ENCODE measurements at regions not wholly inside any gene's neighbourhood (a gene's known extent, or its start where the extent isn't known, plus 50 kb on each side); places are given as distances from the start of the nearest gene placed in this dataset.
A peak's percentile ranks its signal among the peaks of the same experiment; 100 is the strongest.

DNA sequence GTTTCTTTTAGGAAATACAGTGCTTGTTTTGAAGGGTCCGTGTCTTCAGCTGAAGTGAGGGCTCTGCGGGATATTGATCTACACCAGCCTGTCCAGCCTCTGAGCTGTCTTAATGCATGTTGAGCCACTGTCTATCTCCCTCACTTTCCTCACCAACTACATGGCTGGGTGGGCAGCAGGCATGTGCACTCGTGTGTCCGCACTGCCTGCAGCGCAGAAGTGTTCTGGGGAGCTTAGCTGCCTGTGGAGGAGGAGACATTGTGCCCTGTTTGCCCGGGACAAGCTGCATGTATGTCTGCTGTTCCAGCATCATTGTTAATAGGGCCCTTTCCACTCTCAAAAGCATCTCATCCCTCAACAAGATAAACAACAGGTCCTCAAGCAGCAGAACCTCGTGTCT is 133.1 kb upstream of the EEPD1 start:
- Mint-ChIP-seq H3K4me3 (ENCODE audit: unreplicated experiment) (no peak overlapping the region), H3K27ac (ENCODE audit: unreplicated experiment) (no peak overlapping the region), H3K36me3 (ENCODE audit: insufficient read depth, unreplicated experiment) (no peaks in the 10 kb centered on the region), H3K27me3 (ENCODE audit: insufficient read depth, unreplicated experiment) (peaks cover 9% of the 10 kb centered on the region), H3K4me1 (ENCODE audit: low read depth, unreplicated experiment) (no peaks in the 10 kb centered on the region), H3K9me3 (ENCODE audit: unreplicated experiment) (no peaks in the 10 kb centered on the region)
- TF ChIP-seq, protein P1, sequence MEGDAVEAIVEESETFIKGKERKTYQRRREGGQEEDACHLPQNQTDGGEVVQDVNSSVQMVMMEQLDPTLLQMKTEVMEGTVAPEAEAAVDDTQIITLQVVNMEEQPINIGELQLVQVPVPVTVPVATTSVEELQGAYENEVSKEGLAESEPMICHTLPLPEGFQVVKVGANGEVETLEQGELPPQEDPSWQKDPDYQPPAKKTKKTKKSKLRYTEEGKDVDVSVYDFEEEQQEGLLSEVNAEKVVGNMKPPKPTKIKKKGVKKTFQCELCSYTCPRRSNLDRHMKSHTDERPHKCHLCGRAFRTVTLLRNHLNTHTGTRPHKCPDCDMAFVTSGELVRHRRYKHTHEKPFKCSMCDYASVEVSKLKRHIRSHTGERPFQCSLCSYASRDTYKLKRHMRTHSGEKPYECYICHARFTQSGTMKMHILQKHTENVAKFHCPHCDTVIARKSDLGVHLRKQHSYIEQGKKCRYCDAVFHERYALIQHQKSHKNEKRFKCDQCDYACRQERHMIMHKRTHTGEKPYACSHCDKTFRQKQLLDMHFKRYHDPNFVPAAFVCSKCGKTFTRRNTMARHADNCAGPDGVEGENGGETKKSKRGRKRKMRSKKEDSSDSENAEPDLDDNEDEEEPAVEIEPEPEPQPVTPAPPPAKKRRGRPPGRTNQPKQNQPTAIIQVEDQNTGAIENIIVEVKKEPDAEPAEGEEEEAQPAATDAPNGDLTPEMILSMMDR (IDR thresholded peaks at IDR 0.05; ENCODE audit: insufficient read depth in 1 of 2, low read depth in 1 of 2, low read length in 1 of 2, severe bottlenecking in 1 of 2, unreplicated experiment in 1 of 2) = no peak
- no peak for DNase-seq
- Histone ChIP-seq H3K4me1 (no peaks in the 10 kb centered on the region), H3K9me3 (no peaks in the 10 kb centered on the region), H3K36me3 (ENCODE audit: control insufficient read depth, insufficient read depth, low read length) (no peaks in the 10 kb centered on the region), H3K27me3 (replicated peaks; ENCODE audit: control insufficient read depth, insufficient read depth, low read length) (no peaks in the 10 kb centered on the region), H3K4me3 (ENCODE audit: low read depth, low read length) (no peak overlapping the region)
- no TSS peak for BruUV-seq (replicated peaks)
- POLR2A ChIA-PET = no interaction called here
- intact Hi-C loops (cut with micrococcal nuclease; ENCODE audit: unreplicated experiment) = no loop called here
- CTCF ChIA-PET = no interaction called here

DNA sequence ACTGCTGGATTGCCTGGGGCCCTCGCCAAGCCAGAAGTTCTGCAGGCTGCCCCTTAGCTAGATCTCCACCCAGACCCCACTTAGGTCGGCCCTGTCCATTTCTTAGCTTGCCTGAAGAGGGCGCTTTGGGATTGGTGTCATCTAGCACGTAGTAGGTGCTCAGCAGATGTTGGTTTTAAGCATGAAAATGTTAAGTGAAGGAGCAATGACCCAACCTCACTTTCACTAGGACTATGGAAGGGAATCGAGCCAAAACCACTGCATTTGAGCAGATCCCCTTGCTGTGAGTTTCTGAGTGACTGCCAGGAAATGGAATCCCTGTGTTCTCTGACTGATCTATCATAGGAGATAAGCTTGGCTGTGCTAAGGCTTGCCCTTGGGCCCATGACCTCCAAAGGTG is 131.7 kb upstream of the EEPD1 start:
- intact Hi-C loops (cut with micrococcal nuclease; ENCODE audit: unreplicated experiment) = no loop called here
- no peak overlapping the region for H3K4me3 Mint-ChIP-seq (ENCODE audit: unreplicated experiment)
- DNase-seq = peak in 1 of 2 experiments; percentile 26
- no peak overlapping the region for H3K4me3 ChIP-seq (ENCODE audit: low read depth, low read length)
- H3K4me1 ChIP-seq = no peaks in the 10 kb centered on the region
- H3K27me3 Mint-ChIP-seq (ENCODE audit: insufficient read depth, unreplicated experiment) = peaks cover 9% of the 10 kb centered on the region
- BruUV-seq (replicated peaks) = no TSS peak
- TF ChIP-seq, protein P1 (IDR thresholded peaks at IDR 0.05; ENCODE audit: insufficient read depth in 1 of 2, low read depth in 1 of 2, low read length in 1 of 2, severe bottlenecking in 1 of 2, unreplicated experiment in 1 of 2) = peak in 1 of 2 experiments; percentile 38
- no peaks in the 10 kb centered on the region for H3K9me3 ChIP-seq
- H3K27me3 ChIP-seq (replicated peaks; ENCODE audit: control insufficient read depth, insufficient read depth, low read length) = no peaks in the 10 kb centered on the region
- no peaks in the 10 kb centered on the region for H3K36me3 ChIP-seq (ENCODE audit: control insufficient read depth, insufficient read depth, low read length)
- CTCF ChIA-PET = interaction anchor here (0.6 kb wide), 1 partner anchor 269 kb away, joined by 3 read pairs; no protein-coding TSS in a partner anchor
- H3K4me1 Mint-ChIP-seq (ENCODE audit: low read depth, unreplicated experiment) = no peaks in the 10 kb centered on the region
- POLR2A ChIA-PET = no interaction called here
- H3K9me3 Mint-ChIP-seq (ENCODE audit: unreplicated experiment) = no peaks in the 10 kb centered on the region
- no peak overlapping the region for H3K27ac Mint-ChIP-seq (ENCODE audit: unreplicated experiment)
- no peaks in the 10 kb centered on the region for H3K36me3 Mint-ChIP-seq (ENCODE audit: insufficient read depth, unreplicated experiment)

DNA sequence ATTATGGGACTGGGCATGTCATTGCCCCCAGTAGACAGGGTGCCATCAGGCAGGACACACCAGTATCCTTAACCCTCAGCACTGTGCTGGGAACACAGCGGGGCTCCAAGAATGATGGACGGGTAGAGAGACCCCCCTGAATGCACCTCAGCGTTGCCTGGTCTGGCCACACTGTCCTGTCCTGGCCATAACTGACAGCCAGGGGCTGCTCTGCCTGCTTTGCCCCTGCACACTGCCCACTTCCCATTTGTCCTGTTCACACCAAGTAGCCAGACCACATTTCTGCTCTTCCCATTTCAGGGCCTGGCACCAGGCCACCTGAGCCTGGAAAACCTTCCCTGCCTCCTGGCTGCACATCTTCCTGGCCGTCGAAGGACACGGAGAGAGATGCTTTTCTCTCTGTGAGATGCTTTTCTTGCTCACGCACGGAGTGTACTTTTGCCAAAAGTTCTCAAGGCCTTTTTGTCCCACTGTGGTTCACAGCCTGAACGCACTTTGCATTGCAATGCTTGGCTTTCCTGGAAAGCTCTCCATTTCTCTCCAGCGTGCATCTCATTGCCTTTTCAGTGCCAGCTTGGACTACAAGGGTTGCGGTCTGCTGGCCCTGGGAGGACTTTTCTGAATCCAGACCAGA is 131.0 kb upstream of the EEPD1 start:
- no peaks in the 10 kb centered on the region for H3K36me3 Mint-ChIP-seq (ENCODE audit: insufficient read depth, unreplicated experiment)
- H3K4me1 ChIP-seq = no peaks in the 10 kb centered on the region
- no peak overlapping the region for H3K4me3 Mint-ChIP-seq (ENCODE audit: unreplicated experiment)
- H3K27me3 ChIP-seq (replicated peaks; ENCODE audit: control insufficient read depth, insufficient read depth, low read length) = no peaks in the 10 kb centered on the region
- no peak overlapping the region for H3K27ac Mint-ChIP-seq (ENCODE audit: unreplicated experiment)
- no peak overlapping the region for H3K4me3 ChIP-seq (ENCODE audit: low read depth, low read length)
- TF ChIP-seq, protein P1 (IDR thresholded peaks at IDR 0.05; ENCODE audit: insufficient read depth in 1 of 2, low read depth in 1 of 2, low read length in 1 of 2, severe bottlenecking in 1 of 2, unreplicated experiment in 1 of 2) = no peak
- H3K36me3 ChIP-seq (ENCODE audit: control insufficient read depth, insufficient read depth, low read length) = no peaks in the 10 kb centered on the region
- H3K4me1 Mint-ChIP-seq (ENCODE audit: low read depth, unreplicated experiment) = no peaks in the 10 kb centered on the region
- H3K27me3 Mint-ChIP-seq (ENCODE audit: insufficient read depth, unreplicated experiment) = peaks cover 9% of the 10 kb centered on the region
- POLR2A ChIA-PET = no interaction called here
- intact Hi-C loops (cut with micrococcal nuclease; ENCODE audit: unreplicated experiment) = no loop called here
- CTCF ChIA-PET = no interaction called here
- no peaks in the 10 kb centered on the region for H3K9me3 ChIP-seq
- BruUV-seq (replicated peaks) = no TSS peak
- no peak for DNase-seq
- H3K9me3 Mint-ChIP-seq (ENCODE audit: unreplicated experiment) = no peaks in the 10 kb centered on the region
